ENCODE measurements at regions not wholly inside any gene's neighbourhood (a gene's known extent, or its start where the extent isn't known, plus 50 kb on each side); places are given as distances from the start of the nearest gene placed in this dataset.
A peak's percentile ranks its signal among the peaks of the same experiment; 100 is the strongest.

DNA sequence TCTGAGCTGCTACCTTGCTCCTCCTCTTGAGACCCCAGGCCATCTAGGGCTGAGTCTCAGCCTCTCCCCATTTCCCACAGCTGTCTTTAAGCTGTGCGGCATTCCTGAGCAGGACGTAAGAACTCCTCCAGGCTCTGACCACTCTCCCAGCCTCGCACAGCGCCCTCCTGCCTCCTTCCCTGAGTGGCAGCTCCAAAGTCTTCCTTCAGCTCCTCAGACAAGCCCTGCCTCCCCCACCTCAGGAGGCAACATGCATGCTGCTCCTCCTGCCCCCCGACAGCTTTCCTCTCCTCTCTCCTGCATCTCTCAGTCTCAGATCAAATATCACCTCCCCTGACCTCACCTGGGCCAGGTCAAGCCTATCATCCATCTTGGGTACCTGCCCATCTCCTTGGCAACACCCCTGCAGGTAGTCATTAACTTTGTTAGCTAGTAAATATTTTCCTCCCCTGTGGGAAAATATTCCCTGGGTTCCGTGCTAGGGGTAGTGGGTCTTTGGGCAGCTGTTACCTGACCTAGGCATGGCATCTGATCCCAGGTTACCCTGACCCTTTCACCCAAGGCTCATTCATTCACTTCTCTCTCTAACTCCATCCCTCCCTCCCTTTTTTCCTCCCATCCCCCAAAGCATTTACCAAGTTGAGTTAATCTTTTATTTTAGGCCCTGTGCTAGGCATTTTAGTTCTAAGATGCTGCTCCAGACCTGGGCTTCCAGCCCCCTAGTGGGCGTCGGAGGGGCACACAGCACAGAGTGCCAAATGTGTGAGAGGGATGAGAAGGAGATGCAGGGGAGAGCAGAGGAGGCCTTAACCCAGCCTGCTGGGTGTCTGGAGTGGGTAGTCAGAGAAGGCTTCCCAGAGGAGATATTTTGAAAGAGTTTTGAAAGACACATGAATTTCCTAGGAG lies 419.9 kb downstream of the PTPRU start:
- TF ChIP-seq CTCF (IDR thresholded peaks at IDR 0.05 in 8 of 11, conservative IDR thresholded peaks at IDR 0.05 in 3 of 11), result peak in 1 of 11 experiments; percentile 8
- TF ChIP-seq POLR2A (IDR thresholded peaks at IDR 0.05), result no peak

Data from spleen (tissue), 7 donors.